ENCODE measurements at regions not wholly inside any gene's neighbourhood (a gene's known extent, or its start where the extent isn't known, plus 50 kb on each side); places are given as distances from the start of the nearest gene placed in this dataset.

GRCh38 chr7:88600695-88601094 lies 158.8 kb upstream of the ZNF804B start:
- Histone ChIP-seq H3K79me2 (replicated peaks; ENCODE audit: insufficient read depth) (no peaks in the 10 kb centered on the region), H3K36me3 (ENCODE audit: insufficient read depth) (no peaks in the 10 kb centered on the region), H3K4me1 (ENCODE audit: insufficient read depth) (no peaks in the 10 kb centered on the region), H3K9me2 (ENCODE audit: insufficient read depth) (no peaks in the 10 kb centered on the region), H2AFZ (no peak overlapping the region), H3K27ac (ENCODE audit: low read depth) (no peak overlapping the region), H3F3A (replicated peaks; ENCODE audit: low read depth) (no peaks in the 10 kb centered on the region), H4K20me1 (replicated peaks; ENCODE audit: insufficient read depth) (no peaks in the 10 kb centered on the region), H3K4me3 (no peak overlapping the region), H3K27me3 (ENCODE audit: insufficient read depth) (no peaks in the 10 kb centered on the region), H3K4me2 (no peak overlapping the region)
- no peak for ATAC-seq
- H3K4me3 Mint-ChIP-seq = no peak overlapping the region
- peaks cover 26% of the 10 kb centered on the region for H3K4me1 Mint-ChIP-seq
- TF ChIP-seq EZH2phosphoT487 (IDR thresholded peaks at IDR 0.05; ENCODE audit: unreplicated experiment) = no peak
- no peak for TF ChIP-seq CREB1 (CRISPR knock-in tag; IDR thresholded peaks at IDR 0.05; ENCODE audit: low read depth)
- TF ChIP-seq CTCF (conservative IDR thresholded peaks at IDR 0.05; ENCODE audit: low read depth in 2 of 2) = no peak
- no peak for TF ChIP-seq ZNF462 (CRISPR knock-in tag; IDR thresholded peaks at IDR 0.05)
- no peak for TF ChIP-seq STAT1 (IDR thresholded peaks at IDR 0.05; ENCODE audit: unreplicated experiment)
- TF ChIP-seq EZH2 (IDR thresholded peaks at IDR 0.05; ENCODE audit: low read depth, unreplicated experiment) = no peak
- no peak for TF ChIP-seq ZNF114 (CRISPR knock-in tag; IDR thresholded peaks at IDR 0.05)
- TF ChIP-seq, protein P1, sequence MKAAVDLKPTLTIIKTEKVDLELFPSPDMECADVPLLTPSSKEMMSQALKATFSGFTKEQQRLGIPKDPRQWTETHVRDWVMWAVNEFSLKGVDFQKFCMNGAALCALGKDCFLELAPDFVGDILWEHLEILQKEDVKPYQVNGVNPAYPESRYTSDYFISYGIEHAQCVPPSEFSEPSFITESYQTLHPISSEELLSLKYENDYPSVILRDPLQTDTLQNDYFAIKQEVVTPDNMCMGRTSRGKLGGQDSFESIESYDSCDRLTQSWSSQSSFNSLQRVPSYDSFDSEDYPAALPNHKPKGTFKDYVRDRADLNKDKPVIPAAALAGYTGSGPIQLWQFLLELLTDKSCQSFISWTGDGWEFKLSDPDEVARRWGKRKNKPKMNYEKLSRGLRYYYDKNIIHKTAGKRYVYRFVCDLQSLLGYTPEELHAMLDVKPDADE (IDR thresholded peaks at IDR 0.05) = no peak
- no peak for TF ChIP-seq POLR2AphosphoS5 (IDR thresholded peaks at IDR 0.05; ENCODE audit: low read depth)
- no peak for TF ChIP-seq ZNF331 (CRISPR knock-in tag; IDR thresholded peaks at IDR 0.05; ENCODE audit: low read depth)
- no peak for TF ChIP-seq JUNB (IDR thresholded peaks at IDR 0.05; ENCODE audit: unreplicated experiment)
- TF ChIP-seq NANOG (IDR thresholded peaks at IDR 0.05; ENCODE audit: borderline replicate concordance) = no peak
- TF ChIP-seq REST (IDR thresholded peaks at IDR 0.05; ENCODE audit: unreplicated experiment) = no peak
- H3K9me3 Mint-ChIP-seq = no peaks in the 10 kb centered on the region; the same call in 2 of the 3 replicates
- no peaks in the 10 kb centered on the region for H3K27me3 Mint-ChIP-seq (ENCODE audit: insufficient read depth, low read depth, poor library complexity)
- no peak overlapping the region for H3K27ac Mint-ChIP-seq
- H3K36me3 Mint-ChIP-seq (ENCODE audit: low read depth) = no peaks in the 10 kb centered on the region
- DNase-seq (ENCODE audit: low spot score) = no peak
